Nucleus accumbens (tissue), 56 donors: ENCODE measurements at regions not wholly inside any gene's neighbourhood (a gene's known extent, or its start where the extent isn't known, plus 50 kb on each side); places are given as distances from the start of the nearest gene placed in this dataset.
A peak's percentile ranks its signal among the peaks of the same experiment; 100 is the strongest.

Experiments
- DNase-seq, 56 donors: peaks; one replicate each; lab custom pipeline; 2025; lab: John Stamatoyannopoulos, UW

DNA sequence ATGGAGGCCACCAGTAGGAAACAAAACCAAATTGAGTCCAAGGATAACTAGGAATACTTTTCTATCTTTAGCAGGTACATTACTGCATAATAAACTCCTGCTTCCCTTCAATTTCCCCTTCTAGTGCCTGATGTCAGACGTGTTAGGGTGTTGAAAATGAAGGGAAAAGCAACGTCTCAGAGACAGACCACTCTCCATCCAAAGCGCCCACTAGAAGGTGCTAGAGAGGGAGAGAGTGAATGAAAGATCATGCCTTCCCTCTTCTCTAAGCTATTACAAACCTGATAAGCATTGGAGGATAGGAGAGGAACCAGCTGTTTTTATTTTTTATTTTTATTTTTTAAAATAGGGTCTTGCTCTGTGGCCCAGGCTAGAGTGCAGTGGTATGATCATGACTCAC is 64.1 kb downstream of the ZNF641 start:
- DNase-seq, result no peak

DNA sequence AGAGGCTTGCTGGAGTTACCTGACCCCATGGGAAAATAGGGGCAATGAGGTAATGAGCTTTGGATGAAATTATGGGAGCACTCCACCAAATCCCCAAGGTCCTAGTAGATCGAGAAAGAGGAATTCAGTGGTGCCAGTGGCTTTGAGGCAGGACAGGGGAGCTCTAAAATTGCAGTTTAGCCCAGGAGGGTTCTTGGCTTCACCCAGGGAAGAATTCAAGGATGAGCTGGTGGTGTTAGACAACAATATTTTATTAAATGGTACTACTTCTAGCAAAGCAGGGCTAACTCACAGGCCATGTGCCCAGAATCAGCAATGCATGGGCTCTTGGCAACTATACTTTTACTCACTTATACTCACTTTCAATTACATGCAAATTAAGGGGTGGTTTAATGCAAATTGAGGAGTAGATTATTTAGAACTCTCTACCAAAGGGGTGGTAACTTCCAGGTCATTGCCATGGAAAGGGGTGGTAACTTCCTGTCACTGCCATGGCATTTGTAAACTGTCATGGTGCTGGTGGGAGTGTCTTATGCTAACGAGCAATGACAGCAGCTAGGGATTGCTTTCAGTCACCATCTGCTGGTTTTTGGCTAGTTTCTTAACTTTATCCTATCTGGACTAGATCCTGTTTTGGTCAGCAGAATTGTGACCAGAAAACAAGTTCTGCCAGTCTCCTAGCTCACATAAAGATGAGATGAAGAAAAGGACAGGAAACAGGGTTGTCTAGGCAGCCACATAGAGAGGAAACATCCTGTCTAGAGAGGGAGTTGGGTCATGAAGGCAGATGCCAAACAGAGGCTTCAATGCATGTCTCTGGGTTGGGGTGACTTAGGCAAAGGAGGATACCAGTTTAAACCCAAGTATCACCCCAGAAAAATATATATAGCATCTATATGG is 64.7 kb downstream of the ZNF641 start:
- DNase-seq, result no peak

DNA sequence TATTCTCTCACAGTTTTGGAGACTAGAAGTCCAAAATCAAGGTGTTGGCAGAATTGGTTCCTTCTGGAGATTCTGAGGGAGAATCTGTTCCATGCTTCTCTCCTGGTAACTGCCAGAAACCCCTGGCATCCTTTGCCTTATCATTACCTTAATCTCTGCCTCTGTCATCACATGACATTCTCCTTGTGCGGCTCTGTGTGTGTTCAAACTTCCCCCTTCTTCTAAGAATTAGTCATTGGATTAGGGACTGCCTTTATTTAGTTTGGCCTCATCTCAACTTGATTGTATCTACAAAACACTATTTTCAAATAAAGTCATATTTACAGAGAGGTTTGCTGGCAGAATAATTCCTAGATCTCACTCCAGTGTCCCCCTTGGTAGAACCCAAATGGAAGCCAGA is 68.9 kb downstream of the ZNF641 start:
- no peak for DNase-seq

DNA sequence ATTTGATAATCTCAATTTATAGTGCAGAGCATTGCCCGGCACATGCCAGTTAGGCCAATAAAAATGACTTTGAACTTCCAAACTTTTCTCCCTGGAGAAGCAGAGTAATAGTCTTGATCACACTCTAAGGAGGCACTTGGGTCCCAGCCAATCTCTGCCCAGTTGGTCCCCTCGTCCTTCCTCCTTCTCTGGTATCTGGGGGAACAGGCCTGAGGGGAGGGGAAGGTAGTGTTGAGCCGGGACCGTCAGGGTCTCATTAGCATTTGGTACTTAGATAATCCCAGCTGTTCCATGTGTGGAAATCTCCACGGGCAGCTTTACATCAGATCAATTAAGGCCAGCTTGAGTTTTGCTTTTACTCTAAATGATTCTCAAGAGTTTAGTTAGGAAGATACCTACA is 70.1 kb downstream of the ZNF641 start:
- peak in 1 of 56 donors; percentile 1 for DNase-seq

DNA sequence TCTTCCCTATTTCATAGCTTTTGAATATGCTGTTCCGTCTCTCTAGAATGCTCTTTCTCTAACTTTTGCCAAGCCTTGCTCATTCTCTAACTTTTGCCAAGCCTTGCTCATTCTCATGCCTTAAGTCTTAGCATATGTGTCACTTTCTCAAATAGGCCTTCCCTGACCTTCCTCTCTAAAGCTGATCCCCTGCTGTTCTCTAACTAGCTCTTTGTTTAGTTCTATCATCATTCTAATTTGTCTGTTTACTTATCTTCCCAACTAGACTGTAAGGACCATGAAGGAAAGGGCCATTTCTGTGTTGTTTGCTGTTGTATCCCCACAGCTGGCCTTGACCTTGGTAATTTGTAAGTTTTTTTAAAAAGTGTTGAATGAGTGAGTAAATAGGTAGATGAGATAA is 71.1 kb downstream of the ZNF641 start:
- DNase-seq, result no peak

DNA sequence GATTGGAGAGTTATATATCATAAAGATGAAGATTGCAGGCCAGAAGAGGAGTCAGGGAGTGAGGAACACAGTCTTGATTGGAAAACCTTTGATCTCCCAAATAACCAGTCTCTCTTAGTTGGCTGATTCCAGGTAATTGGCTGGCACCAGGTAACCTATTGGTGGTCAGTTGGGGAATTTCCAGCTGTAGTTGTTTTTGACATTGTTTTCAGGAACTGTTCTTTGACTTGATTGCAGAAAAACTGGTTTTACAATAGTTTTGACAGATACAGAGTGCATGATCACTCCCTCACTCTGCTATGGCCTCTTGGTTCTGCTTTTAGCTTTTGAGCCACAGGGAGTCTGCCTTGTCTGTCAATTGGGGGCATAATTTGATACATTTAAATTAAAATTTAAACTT is 71.6 kb downstream of the ZNF641 start:
- no peak for DNase-seq

DNA sequence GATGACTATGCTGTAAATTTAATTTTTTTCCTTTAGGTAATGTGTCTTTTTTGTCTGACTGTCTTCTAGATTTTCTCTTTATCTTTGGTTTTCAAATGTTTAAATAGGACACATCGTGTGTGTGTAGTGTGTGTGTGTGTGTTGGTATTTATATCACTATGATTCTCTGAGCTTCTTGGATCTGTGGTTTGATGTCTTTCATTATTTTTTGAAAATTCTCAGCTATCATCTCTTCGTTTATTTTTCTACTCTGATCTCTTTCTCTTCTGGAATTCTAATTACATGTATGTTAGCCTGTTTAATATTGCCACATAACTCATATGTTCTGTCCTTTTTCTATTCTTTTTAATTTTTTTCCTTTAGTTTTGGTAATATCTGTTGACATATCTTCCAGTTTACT is 73.5 kb upstream of the OR10AD1 start:
- DNase-seq, result no peak

DNA sequence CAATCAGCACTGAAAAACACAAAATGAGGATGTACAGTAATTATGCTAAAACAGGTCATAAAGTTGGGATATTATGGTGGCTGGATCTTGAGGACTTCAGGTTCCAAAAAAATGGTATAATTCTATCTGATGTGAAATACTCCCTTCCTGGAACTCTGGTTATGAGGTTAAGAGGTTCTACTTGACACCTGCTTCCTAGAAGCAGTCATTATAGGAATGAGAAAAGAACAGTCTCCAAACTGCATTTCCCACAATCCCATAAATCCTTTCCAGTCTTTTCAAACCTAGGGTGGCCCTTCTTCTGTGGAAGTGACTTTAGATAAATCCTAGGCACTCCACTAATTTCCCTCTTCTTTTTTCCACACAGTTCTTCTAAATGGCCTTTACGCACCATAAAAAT is 63.7 kb upstream of the OR10AD1 start:
- DNase-seq, result no peak

DNA sequence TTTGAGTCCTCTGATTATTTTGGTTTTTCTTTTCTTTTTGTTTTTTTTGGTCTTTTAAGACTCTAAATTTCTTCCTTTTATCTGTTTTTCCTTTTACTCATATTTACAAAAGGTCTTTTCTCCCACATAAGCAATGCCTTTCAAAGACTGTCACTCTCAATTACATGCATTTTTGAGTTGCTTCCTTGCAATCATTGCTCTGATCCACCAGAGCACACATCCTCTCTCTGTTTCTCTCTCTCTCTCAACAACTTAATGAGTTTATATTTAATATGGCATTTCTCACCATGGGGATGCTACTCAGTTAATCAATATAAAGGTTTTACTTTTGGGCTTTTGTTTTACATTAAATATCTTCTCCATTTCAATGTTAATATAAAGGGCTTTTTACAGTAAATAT is 62.7 kb upstream of the OR10AD1 start:
- DNase-seq, result no peak

DNA sequence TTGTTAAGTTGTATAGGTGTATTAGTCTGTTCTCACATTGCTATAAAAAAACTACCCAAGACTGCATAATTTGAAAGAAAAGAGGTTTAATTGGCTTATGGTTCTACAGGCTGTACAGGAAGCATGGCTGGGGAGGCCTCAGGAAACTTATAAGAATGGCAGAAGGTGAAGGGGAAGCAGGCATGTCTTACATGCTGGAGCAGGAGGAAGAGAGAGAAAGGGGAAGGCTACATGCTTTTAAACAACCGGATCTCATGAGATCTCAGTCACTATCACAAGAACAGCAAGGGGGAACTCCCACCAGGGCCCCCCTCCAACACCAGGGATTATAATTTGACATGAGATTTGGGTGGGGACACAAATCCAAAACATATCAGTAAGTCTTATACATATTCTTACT is 60.5 kb upstream of the OR10AD1 start:
- no peak for DNase-seq

DNA sequence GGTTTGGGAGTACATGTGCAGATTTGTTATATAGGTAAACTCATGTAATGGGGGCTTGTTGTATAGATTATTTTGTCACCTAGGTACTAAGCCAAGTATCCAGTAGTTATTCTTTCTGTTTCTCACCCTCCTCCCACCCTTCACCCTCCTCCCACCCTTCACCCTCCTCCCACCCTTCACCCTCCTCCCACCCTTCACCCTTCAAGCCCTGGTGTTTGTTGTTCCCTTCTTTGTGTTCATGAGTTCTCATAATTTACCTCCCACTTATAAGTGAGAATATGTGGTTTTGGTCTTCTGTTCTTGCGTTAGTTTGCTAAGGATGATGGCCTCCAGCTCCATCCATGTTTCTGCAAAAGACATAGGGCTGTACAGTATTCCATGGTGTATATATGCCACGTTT is 58.7 kb upstream of the OR10AD1 start:
- DNase-seq, result no peak
